GM12891 (cell line): ENCODE measurements at regions not wholly inside any gene's neighbourhood (a gene's known extent, or its start where the extent isn't known, plus 50 kb on each side); places are given as distances from the start of the nearest gene placed in this dataset.

Source experiments
- DNase-seq: peaks from one replicate; pipeline ENCODE4 v3.0.0; 2011; ENCODE audit warnings: low spot score; ENCODE audit not compliant: insufficient read length
- FAIRE-seq: peaks from 2 replicates; lab custom pipeline; 2011; peaks lifted over from hg19 to GRCh38; lab: Jason Lieb, UNC
- PAX5 ChIP-seq: IDR thresholded peaks from 2 replicates; pipeline ENCODE4 v1.6.1; 2011; ENCODE audit warnings: low read length, moderate library complexity, mild to moderate bottlenecking; ENCODE audit not compliant: insufficient read depth, severe bottlenecking
- POLR2A ChIP-seq: IDR thresholded peaks from 2 replicates; pipeline ENCODE4 v1.6.1; 2011; ENCODE audit warnings: low read depth, low read length, control low read depth
- POLR2AphosphoS5 ChIP-seq: IDR thresholded peaks from 2 replicates; pipeline ENCODE4 v1.6.1; 2011; ENCODE audit warnings: low read depth, low read length, control low read depth
- POU2F2 ChIP-seq: IDR thresholded peaks from 2 replicates; pipeline ENCODE4 v1.6.1; 2011; ENCODE audit warnings: low read depth, mild to moderate bottlenecking, control low read depth, low read length, moderate library complexity
- SPI1 ChIP-seq: IDR thresholded peaks from 2 replicates; pipeline ENCODE4 v1.6.1; 2011; ENCODE audit warnings: low read depth, low read length, control low read depth
- TAF1 ChIP-seq: IDR thresholded peaks from 2 replicates; pipeline ENCODE4 v1.6.1; 2011; ENCODE audit warnings: low read depth, low read length, control low read depth

DNA sequence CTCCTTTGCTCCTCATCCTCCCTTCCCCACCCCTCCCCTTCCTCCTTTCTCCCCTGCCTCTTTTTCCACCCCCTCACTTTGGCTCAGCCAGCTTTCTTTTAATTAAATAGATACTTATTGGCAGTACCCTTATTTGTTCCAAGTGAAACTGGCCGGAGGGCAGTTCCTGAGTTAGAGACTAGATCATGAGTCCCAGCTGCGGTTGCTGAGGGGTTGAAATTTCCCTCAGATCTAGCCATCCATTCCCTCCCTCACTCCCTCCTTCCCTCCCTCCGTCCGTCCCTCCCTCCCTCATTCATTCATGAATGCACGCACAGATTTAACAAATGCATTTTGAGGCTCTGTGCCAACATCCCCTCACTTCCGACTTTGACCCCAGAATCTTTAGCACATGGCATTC lies 519.2 kb upstream of the EEF2KMT start:
- no peak for TF ChIP-seq POLR2AphosphoS5
- TF ChIP-seq POLR2A: no peak
- TF ChIP-seq POU2F2: no peak
- TF ChIP-seq TAF1: no peak
- no peak for TF ChIP-seq SPI1
- TF ChIP-seq PAX5: no peak
- no peak for DNase-seq
- FAIRE-seq: no peak

DNA sequence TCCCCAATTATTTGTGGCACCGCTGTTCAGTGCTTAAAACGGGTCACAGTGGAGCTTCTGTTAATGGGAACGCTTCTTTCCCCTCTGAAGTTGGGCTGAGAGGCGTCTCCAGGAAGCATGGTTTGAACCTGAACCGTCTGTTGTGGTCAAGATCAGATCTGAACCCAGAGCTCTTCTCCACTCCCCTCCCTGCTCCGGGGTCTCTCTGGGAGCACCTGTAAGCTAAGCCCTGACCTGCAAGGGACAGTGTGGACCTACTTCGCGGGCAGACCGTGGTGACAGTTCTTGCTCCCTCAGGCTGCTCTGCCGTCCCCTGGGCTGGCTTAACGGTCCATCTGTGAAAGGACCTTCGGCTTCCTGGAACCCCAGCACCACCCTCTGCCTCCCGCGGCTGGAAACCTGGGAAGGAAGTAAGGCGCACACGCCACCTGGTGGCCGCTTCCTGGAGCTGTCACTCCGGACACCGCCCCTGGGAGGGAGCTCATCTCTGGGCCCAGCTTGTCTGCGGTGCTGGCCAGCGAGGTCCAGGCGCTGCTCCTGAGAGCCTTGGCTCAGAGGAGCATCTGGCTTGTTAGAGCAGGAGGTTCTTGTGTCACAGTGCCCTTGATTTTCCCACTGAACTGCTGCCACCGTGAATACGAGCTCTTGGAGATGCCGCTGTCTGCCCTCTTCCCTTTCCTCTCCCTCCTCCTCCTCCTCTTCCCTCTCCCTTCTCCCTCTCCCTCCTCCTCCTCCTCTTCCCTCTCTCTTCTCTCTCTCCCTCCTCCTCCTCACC lies 518.5 kb upstream of the EEF2KMT start:
- TF ChIP-seq POLR2AphosphoS5: no peak
- 0 out of 2 replicates have a peak, but pooled peaks have one; percentile 14 for TF ChIP-seq SPI1
- TF ChIP-seq POU2F2: no peak
- peak; percentile 50 for FAIRE-seq

DNA sequence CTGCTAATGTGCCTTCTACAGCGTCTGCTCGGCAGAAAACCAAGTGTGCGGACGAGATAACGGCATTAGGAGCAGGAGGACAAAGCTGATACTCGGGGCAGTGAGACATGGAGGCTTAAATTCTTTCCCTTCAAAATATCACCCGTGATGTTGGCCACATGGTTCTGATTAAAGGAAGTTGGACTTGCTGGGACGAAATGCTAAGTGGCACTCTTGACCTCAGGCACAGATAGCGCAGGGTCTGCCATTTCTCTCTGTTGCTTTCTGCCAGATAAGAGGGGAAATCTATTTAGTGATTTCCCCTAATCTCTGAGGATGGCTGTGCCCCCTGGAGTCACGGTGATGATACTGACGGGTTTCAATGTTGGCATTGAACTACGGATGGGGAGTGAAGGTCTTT lies 509.6 kb upstream of the EEF2KMT start:
- DNase-seq: no peak
- TF ChIP-seq PAX5: no peak
- TF ChIP-seq POLR2A: no peak
- no peak for TF ChIP-seq POU2F2
- TF ChIP-seq SPI1: no peak
- TF ChIP-seq POLR2AphosphoS5: no peak
- no peak for TF ChIP-seq TAF1
- no peak for FAIRE-seq

More for the DNA sequence above, 518.5 kb upstream of the EEF2KMT start:
- DNase-seq: peak; percentile 51

DNA sequence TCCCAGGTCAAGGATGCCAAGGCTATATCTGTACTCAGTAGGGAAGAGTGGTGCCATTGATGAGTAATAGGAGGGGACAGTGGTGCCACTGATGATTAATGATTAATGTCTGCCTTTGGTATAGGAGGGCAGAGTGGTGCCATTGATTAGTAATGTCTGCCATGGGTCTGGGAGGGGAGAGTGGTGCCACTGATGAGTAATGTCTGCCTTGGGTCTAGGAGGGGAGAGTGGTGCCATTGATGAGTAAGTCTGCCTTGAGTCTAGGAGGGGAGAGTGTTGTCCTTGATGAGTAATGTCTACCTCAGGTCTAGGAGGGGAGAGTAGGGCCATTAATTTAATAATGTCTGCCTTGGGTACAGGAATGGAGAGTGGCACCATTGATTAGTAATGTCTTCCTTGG lies 507.8 kb upstream of the EEF2KMT start:
- FAIRE-seq: no peak
- no peak for DNase-seq
- TF ChIP-seq TAF1 (no peak), POLR2A (no peak), POU2F2 (no peak), PAX5 (no peak), SPI1 (no peak), POLR2AphosphoS5 (no peak)

DNA sequence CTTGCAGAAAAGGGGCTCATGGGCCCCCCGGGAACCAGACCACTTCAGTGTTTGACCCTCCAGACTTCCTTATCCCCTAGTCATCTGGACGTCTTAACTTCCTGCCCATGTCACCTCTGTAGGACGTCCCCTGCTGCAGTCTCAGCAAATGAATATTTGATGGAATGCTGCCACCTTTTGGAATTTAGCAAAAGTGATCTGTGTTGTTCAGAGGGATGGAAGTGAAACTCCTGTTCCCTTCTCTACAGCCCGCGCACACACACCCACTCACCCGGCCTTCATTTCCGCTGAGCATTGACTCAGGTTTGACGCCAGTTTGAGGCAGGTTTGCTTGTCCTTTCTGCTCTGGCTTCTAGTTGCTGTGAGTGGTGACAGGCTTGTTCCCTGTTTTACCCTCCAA lies 507.2 kb upstream of the EEF2KMT start:
- TF ChIP-seq TAF1 (no peak), SPI1 (no peak), POLR2A (no peak)
- no peak for FAIRE-seq

DNA sequence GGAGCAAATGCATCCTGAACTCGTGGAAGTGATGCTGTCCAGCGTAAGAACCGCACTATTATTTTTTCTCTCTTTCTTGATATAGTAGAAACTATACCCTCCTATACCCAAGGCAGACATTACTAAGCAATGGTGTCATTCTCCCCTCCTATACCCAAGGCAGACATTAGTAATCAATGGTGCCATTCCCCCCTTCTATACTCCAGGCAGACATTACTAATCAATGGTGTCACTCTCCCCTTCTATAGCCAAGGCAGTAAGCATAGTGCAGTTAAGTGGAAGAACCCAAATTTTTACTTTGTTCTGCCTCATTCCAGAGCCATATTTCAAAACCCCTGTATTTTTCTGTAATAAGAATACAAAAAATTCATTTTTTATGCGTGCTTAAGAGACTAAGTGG lies 506.2 kb upstream of the EEF2KMT start:
- TF ChIP-seq POU2F2: no peak
- no peak for TF ChIP-seq SPI1
- no peak for TF ChIP-seq PAX5
- TF ChIP-seq POLR2A: no peak
- no peak for TF ChIP-seq POLR2AphosphoS5
- TF ChIP-seq TAF1: no peak
- DNase-seq (no peak), FAIRE-seq (no peak)

More for the DNA sequence above, 507.2 kb upstream of the EEF2KMT start:
- DNase-seq: no peak

DNA sequence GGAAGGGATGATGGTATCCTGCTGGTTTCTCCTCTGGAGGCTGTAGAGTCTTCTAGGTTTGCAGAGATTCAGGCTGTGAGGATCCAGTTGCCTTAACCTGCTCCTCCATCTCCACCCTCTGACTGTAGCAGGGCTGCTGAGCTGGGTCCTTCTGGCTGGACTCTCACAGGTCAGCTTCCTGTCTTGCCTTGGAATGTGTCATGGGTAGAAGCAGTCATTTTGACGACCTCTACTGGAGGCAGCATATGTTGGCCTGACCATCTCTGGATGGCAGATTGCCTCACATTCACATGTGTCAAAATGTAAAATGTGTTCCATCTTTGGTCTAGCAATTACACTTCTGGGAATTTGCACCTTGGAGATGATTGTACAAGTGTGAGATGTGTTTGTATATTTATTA lies 504.4 kb upstream of the EEF2KMT start:
- TF ChIP-seq PAX5 (no peak), SPI1 (no peak), POU2F2 (no peak), POLR2A (no peak), TAF1 (no peak)
- FAIRE-seq: no peak
- DNase-seq: no peak

DNA sequence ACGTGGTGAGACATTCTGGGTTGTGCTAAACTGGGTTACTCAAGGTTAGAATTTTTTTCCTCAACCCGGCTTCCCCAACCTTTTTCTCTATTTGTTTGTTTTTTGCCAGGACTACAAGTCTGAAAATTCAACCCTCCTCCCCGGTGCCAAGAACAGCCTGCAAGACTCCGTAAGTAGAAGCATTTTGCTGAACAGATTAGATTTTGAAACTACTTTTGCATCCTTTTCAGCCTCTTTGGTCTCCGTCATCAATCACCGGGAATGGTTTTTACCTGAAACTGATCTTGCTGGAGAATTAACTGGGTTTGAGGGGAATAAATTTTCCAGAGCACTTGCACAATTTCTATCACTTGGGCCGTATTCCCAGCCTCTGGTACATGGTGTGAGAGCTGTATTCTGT lies 501.2 kb upstream of the EEF2KMT start:
- no peak for FAIRE-seq
- TF ChIP-seq PAX5 (no peak), TAF1 (no peak), POLR2AphosphoS5 (no peak), POU2F2 (no peak), POLR2A (no peak), SPI1 (no peak)
- no peak for DNase-seq

DNA sequence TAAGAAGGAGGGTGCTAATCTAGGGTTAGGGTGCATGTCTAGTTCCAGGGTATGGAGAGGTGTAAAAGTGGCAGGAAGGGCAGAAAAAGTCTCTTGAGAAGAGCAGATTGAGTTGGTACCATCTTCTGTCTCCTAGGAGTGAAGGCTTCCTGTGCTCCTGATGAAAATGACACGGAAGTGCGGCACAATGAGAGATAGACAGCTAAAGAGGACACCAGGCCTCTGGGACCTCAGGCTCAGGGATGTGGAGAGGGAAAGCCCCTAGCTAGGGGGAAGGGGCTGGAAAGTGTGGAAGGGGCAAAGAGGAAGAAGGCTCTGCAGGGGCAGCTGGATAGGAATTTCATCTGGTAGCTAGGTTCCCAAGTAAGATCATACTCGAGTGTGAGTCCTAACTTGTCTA lies 498.3 kb upstream of the EEF2KMT start:
- TF ChIP-seq POLR2A: no peak
- TF ChIP-seq PAX5: no peak
- TF ChIP-seq POLR2AphosphoS5: no peak
- no peak for TF ChIP-seq POU2F2
- no peak for TF ChIP-seq TAF1
- TF ChIP-seq SPI1: no peak
- FAIRE-seq: no peak
- DNase-seq: no peak

DNA sequence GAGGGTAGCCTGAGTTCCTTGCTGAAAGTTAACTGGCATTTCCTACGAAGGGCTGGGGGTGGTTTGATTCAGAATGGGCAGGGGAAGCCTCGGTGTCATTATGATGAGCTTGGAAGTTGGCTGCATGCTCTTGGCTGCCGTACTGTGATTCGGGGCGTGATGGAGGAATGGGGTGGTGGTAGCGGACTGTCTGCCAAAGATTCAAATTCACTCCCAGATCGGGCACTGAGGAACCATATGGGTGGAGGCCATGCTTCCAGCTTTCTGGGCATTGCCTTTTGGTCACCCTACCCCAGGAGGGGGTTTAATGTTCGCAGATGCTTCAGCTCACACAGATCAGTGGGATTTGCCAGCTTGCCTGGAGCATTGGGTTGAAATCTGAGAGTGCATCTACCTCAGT lies 492.8 kb upstream of the EEF2KMT start:
- TF ChIP-seq POLR2A (no peak), SPI1 (no peak), POLR2AphosphoS5 (no peak)
- FAIRE-seq (no peak), DNase-seq (no peak)
